ENCODE measurements at regions not wholly inside any gene's neighbourhood (a gene's known extent, or its start where the extent isn't known, plus 50 kb on each side); places are given as distances from the start of the nearest gene placed in this dataset.

DNA sequence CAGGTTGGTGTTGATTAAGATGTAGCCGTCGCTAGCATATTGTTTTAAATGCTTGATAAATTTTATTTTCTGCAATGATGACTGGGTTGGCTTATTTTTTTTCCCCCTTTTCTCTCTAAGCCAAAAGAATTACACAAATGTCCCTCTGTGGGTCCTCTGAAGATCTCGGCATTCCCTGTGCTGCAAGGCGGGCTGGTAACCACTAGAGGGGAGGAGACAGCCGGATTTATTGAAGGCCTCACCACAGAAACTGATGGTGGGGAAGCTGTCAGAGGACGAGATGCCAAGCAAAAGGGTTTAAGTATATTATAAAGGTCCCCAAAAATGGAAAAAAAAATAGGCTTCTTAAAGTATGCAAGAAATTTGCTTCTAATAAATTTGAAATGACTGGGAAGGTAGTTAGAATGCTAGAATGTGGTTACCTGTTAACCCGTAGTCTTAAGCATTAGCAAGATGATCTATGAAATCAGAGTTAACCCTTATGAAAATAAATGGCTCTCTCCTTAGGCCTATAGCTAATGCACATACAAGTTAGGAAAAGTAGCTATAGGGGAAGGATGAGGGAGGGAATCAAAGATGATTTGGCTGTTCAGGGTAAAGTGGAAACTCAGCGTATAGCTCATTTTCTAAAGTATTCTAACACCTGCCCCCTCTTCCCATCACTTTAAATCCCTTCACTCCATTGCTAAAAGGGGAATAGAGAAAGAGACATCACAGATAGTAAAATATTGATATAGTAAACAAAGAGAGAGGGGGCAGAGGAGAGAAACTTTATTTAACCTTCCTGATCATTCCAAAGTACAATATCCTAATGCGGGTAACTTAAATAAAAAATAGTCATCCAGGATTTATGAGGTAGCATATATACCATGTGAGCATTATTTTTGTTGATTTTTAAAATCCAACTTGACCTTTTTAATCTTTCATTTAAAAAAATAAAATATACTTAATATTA, 894.5 kb upstream of the POU3F3 start:
- no peak for DNase-seq (ENCODE audit: low spot score)

DNA sequence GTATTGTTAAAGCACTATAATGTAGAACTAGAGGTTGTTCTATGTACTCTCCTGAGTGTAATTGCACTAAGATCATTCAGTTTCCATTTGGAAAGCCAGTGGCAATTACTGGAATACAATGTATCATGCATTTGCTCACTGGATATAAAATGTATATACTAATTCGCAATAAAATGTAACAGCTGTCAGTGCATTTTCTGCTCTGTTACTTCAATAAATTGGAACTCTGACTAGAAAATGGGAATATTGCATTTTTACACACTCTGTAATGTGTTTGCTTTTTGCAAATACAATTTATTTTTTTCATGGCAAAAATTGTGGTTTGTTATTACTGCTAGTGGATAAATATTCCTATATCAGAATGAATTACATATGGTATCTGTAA, 893.8 kb upstream of the POU3F3 start:
- no peak for DNase-seq (ENCODE audit: low spot score)

DNA sequence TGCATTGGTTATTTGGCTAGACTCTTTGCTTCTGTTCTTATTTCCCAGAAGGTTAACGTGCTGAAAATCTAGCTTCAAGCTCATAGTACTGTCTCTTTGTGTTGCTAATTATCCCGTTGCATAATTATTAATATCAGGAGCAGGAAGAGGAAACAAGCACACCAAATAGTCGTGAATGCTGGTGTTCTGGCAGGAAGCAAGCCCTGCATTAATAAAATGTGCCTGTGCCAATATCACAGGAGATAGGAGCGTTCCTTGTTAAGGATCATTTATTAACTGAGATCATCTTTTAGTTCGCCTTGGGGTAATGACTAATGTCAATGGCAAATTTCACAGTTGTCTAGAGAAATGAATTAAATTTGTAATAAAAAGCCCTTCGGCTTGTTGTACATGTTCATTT, 893.0 kb upstream of the POU3F3 start:
- no peak for DNase-seq (ENCODE audit: low spot score)

DNA sequence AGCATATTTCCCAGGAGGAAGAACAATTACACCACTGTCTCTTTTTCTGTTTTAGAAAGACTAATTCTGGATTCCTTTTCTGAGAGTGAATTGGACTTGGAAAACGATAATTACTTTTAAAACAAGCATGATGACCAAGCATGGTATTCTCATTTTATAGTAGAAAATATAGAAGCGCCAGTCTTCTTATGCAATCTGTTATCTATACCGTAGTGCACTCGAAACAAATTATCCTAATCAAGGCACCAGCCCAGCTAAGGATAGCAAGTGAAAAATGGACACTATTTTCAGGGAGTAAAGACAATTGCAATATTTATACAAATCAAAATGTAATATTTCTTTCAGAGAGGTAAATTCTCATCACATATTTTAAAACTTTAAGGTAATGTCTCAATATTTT, 892.1 kb upstream of the POU3F3 start:
- DNase-seq (ENCODE audit: low spot score), result no peak

DNA sequence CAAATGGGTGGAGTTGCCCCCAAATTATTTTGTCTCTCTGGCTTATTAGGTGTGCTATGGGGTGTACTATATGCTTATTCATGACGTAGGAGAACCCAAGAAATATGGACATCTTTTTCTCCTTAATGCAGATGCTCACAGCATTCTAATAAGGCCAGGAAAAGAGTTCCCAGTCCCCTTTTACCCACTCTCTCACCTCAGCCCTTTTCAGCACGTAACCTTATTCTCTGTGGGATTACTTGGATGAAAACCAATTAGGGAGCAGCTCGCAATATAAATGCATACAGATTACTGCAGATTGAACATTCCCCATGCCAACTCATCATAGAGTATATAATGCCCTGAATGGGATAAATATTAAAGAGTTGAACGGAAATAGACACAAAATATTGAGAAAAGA, 891.2 kb upstream of the POU3F3 start:
- no peak for DNase-seq (ENCODE audit: low spot score)

DNA sequence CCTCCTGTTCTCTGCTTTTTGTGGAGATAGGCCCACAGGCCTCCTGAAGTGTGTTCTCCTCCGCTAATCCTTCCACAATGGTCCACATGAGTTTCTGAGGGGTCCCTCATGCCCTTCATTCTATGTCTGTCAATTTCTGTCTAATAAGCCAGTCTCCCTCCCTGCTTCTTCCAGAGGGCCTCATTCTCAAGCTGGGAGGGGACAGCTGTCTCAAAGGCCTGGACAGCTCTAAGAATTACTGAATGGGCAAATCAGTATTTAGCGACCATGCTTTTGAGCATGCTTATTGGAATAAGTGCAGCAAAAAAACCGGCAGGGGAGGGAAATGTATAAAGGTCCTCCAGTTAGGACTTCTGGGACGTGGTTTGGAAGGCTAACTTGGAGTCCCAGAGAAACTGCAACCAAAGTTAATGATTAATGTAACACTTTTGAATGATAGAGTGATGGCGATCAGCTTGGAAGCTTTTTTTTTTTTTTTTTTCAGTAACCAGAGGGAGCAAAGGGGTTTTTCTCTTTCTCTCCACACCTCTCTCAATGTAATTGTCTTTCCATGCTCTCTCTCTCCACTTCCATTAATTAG, 890.7 kb upstream of the POU3F3 start:
- DNase-seq (ENCODE audit: low spot score), result no peak

DNA sequence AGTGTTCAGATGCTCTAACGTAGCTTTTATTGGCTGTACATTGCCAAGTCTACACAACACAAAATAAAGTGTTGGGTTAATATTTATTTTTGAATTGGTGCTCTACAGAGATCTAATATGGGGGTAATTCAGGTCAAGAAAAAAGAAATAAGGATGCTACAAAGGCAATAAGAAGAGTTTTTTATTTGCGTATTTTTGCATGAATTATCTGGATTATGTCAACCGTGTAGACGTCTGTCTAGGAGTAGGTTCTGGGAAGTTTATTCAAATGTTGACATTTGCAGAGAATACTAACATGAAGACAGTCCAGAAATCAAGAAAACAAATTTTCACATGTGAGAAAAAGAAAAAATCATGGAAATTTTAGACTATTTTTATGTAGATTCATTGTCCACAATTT, 876.7 kb upstream of the POU3F3 start:
- no peak for DNase-seq (ENCODE audit: low spot score)

DNA sequence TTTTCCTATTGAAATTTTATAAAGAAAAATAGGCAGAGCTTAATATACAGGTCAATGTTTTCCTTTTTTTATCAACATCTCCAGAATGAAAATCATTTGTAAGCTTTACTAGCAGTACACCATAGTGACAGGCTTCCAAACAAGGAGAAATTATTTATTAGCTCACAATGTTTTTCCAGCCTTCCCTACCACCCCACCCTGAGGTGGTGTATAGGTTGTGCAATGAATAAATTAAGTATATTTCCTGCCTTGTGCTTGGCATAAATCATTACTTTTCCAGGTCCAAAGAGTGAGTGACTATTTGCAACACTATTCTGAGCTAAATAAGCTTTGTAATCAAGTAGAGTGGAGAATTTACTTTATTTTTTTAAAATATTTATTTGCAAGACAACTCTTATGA, 876.2 kb upstream of the POU3F3 start:
- no peak for DNase-seq (ENCODE audit: low spot score)

DNA sequence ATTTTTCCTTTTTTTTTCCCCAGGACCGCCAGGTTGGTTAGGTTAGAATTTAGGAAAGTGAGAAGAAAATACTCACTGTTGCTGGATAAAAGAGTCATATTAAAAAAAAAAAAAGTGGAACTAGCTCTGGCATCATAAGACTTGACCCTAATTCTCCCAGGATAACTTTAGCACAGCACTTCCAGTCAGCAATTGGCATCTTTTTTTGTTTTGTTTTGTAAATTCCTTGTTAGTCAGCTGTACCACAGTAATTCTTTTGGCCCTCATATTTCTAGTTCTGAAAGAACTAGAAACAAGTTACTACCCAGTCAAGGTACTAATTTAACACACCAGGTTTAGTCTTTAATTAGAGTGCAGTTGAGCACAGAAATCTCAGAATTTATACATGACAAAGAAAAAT, 873.5 kb upstream of the POU3F3 start:
- DNase-seq (ENCODE audit: low spot score), result no peak

DNA sequence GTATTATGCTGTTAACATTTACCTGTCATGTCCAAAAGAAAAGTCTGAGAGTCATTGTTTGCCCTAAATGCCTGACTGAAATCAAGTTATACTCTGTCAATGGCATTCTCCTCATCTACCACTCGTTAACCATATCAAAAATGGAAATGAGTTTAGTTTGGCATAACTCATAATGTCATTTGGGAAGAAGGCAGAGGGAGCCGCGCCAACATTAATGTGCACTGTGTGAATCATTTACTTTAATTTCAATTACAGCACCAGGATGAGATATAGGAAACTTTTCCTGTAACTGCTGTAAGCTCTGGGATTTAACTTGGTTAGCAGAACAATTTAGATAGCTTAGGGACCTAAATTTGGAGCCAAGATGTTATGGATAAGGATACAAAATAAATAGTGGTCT, 871.2 kb upstream of the POU3F3 start:
- DNase-seq (ENCODE audit: low spot score), result no peak

DNA sequence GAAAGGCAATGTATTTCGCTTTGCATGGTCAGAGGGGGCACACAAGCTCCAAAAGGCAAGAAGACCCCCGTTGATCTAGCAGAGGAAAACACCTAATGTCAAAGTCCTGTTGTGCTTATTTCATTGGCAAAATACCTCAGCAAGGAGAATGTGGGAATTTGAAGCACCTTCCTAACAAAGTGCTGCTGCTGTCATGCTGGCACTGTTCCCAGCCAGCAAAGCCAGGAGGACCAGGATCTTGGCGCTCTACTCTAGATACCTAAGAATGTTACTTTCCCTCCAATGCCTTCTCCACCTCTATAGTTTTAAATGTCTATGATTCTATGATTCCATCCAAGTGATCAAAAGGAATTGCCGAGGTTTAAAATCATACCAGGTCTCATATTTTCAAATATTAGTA, 867.9 kb upstream of the POU3F3 start:
- no peak for DNase-seq (ENCODE audit: low spot score)

DNA sequence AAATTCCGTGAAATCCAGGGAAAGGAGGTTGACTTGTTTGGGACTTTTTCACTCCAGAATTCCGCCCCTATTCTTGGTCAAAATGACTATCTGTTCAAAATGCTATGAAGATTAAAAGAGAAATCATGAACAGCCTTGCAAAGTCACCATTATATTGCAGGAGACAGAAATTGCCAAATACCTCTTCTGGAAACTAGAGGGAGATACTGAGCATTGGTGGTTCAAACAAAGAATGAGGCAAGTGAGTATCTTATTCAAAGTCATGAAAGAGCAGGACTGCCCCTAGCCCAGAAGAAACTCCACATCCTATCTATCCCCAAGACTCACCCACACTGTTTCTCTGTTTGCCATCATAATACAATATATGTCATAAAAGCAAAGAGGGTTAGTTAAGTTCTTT, 862.3 kb upstream of the POU3F3 start:
- DNase-seq (ENCODE audit: low spot score), result no peak

DNA sequence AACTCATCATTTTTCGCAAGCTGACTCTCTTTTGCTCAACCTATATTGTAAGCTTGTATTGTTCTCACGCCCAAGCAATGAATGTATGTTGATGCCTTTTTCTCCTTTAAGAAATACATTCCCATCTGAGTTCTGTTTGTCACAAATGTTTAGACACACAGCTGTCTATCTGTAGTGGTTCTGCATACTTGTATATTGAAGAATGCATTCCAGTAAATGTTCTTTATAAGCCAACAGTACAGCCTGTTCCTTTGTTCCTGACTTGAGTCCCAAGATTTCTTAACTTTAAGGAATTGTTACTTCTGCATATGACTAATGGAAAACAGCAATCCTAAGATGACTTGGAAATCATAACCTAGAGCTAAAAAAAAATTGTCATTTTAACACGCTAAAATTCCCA, 849.1 kb upstream of the POU3F3 start:
- no peak for DNase-seq (ENCODE audit: low spot score)

DNA sequence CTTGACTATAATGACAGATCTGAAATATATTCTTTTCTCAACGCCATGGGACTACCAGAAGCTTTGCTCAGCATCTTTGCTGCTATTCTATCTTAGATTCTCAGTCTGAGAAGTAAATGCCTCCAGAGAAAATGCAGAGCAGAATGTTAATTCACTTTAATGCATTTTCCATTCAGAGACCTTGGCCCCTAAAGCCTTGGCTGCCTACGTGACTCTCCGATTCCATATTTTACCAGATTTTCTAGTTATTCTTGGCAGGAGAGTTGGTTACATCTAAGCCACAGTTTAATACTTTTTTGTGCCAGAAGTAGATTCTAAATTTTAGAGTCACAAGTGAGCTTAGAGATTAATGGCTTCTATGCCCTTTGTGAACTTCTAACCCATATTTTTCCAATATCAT, 837.1 kb upstream of the POU3F3 start:
- no peak for DNase-seq (ENCODE audit: low spot score)

DNA sequence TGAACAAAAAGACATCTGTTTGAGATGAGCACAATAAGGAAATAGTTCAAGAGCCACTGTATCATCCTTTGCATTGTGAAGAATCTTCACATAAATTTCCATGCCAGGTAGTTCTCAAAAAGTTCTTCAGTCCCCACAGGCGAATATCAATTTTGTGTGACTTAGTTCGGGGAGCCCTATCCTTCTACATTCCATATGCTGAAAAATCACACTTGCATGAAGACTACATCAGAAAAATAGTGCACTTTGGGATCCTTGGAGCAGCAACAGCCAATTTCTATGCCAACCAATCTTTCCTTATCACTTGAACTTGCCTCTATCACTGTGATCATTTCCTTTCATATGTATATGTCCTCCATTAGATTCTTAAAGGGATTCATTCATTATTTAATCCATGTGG, 830.6 kb upstream of the POU3F3 start:
- no peak for DNase-seq (ENCODE audit: low spot score)

DNA sequence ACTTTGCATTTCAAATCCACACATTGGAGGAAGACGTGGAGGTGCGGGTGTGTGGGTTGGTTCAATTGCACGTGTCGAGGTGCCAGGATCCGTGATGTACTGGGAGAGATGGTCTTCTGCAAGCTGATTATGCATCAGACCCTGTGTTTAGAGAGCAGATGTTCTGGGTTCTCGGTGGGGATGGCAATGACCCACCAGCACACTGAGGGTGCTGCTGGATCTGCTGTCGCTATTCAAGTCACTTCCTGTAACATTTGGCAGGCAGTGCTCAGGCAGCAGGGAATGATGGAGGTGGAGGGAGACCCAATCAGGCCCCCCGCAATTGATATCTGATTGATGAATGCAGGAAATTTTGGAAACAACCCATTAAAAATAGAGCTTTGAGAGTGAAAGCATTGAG, 830.1 kb upstream of the POU3F3 start:
- DNase-seq (ENCODE audit: low spot score), result no peak

DNA sequence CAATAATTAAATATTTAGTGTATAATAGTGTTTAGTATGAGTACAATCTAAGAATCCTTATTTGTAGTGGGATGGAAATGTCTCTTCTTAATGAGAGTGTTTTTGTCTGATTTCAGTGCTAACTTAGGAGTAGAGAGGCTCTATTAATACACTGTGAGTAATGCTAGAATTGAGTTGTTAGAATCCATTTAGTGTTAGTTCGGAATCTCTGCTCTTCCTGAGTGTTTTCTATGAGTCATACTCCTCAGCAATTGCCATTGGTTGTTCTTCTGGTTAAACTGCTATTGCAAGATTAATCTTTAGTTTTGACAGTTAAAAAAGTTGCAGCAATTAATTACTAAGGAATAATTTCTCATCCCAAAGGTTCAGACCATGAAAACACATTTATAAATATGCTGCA, 828.6 kb upstream of the POU3F3 start:
- no peak for DNase-seq (ENCODE audit: low spot score)

DNA sequence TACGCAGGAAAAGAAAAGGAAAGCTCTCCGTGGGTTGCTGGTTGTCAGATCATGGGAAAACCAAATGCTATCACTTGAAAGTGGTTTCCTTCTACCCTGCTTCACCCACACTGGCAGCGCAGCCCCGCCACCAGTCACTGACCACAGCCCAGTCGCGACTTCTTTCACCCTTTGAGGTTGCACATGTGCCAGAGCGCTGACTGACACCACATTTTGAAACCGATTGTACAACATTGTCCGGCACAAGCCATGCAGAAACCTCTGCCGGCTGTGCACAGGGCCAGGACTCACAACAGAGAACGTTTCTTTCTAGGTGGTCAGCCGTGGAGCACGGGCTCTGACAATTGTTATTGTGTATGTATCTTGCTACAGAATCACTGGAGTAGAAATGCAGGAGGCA, 827.2 kb upstream of the POU3F3 start:
- DNase-seq (ENCODE audit: low spot score), result no peak

DNA sequence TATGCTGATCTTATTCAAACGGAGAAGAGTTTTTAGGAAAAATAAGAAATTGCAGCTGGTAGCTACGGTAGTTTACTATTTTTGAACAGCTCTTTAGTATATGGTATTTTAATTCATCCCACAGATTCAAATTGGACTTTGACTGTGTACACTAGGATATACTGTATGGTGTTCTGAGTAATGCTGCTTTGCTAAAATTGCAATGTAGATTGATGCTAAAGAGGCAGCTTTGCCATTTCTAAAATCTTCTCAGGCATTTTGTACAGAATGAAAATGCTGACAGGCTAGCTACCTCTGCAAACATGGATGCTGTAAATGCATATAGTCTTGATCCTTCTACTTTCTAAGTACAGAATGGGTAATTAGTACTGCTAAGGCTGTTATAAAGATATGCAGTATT, 826.6 kb upstream of the POU3F3 start:
- DNase-seq (ENCODE audit: low spot score), result no peak

DNA sequence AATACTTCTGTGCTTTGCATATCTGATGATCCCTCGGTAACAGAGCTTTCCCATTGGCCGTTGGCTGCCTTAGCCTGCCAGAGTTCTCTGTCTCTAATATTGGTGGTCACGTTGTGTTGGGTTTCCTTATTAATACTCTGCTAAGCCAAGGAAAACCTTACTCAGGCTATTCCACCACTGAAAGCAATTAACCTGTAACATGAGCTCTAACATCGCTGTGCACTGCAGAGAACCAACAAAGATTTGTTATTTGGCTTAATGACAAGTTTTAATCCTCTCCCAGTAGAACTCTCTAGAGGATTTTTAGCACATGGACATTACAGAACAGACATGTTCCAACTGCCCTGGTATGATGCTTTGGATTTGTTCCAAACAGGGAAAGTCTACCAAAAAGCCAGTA, 825.9 kb upstream of the POU3F3 start:
- no peak for DNase-seq (ENCODE audit: low spot score)

DNA sequence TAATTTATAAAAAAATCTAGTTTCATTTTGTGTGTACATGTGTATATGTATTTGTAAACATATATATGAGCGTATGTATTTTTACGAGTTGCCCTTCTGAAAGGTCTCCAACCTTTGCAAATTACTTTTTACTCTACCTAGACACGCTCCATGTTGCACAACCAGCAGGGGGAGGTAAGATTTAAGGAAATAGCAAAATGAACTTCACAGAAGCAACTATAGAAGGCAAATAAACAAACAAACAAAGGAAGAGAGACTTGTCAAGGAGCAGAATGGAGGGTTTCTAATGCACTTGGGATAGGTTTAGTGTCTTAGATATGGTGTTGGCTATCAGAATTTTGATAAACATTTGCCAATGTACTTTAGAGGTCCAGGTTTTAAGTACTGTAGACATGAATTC, 820.5 kb upstream of the POU3F3 start:
- DNase-seq (ENCODE audit: low spot score), result no peak

DNA sequence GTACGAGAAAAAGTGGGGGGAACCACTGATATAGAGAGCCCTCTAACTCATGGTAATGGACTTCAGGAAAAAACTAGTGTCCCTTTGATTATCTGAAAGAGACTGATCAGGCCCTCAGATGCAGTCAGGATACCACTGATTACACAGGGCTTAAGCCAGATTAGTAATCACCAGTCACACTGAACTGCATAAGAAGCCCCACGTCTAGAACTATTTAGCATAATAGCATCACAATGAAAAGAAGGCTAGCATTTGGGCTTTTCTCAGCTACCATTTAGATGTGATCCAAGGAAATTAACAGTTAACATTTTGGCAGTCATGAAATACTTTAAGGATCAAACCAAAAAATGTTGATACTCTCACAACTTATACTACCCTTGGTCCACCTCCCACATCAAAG, 813.1 kb upstream of the POU3F3 start:
- no peak for DNase-seq (ENCODE audit: low spot score)

DNA sequence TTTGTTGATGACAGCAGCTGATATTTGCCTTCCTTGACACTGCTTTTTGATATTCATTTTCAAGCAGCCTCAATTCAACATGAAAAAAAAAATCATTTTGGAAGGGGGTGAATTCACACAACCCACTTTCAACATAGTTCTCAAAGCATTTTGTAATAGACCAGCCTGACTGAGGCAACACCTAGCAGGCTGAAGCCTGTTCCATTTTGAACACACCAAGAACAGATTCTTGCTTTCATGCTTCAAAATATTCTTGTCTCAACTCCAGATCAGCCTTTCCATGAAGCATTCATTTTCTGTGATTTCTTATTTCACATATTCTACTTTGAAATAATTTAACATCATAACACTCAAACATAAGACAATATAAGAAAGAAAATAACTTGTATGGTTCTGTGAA, 812.6 kb upstream of the POU3F3 start:
- DNase-seq (ENCODE audit: low spot score), result no peak

DNA sequence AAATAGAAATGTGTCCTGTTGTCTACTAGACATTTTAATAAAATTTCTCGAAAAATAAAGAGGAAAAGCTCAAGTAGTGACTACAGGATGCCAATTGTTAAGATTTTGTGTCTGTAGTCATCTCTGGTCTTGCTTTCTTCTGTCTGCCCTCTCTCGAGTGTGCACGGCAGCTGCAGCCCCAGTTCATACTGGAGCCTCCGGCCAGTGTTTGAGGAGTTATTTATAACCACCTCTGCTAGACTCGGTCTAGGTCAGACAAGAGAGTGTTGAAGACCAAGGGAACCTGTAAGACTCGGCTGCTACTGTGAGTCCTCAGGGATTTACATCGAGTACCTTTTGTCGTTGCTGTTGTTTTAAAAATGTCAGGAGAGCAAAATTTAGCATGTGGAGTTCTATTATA, 810.1 kb upstream of the POU3F3 start:
- DNase-seq (ENCODE audit: low spot score), result no peak
